ENCODE measurements at regions not wholly inside any gene's neighbourhood (a gene's known extent, or its start where the extent isn't known, plus 50 kb on each side); places are given as distances from the start of the nearest gene placed in this dataset.
A peak's percentile ranks its signal among the peaks of the same experiment; 100 is the strongest.

DNA sequence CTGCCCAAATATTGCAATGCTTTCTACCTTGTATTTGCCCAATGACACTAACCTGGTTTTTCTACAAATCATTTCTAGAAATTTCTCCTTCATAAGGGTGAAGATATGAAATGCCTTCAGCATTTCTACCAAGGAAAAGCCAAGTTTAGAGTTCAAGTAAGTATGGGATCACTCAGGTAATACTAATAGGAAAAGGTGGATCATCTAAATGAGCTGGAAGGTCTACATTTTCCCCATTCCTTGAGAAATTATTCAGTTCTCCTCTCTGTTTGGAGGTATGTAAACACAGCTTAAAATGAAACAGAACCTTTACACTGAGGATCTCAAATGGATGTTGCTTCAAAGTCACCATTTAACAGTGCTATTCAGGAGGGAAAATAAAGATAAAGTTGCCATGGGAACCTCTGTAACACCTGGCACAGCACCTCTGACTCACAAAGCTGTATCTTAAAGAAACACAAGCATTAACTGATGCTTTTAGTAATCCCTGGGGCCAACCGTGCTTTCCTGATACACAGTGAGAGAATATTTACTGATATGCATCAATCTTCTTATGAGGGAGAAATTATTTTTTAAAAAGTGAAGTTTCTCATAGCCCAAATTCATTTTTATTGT lies 161.3 kb downstream of the DRD1 start:
- no peak for DNase-seq

DNA sequence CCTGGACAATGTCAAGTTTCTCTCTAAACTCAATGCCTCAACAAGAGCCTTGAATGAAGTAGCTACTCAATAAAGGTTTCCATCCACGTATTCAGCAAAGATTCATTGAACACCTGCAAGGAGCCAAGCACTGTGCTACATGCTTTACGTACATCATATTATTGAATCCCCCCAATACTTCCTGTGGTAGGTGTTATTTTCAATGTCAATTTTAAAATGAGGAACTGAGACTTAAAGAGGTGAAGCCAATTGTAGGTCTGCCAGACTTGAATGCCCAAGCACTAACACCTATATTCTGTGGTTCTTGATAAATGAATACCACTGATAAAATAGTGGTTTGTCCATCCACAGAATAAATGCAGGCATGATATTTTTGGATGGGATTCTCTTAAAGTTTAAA lies 162.3 kb downstream of the DRD1 start:
- DNase-seq, result no peak

DNA sequence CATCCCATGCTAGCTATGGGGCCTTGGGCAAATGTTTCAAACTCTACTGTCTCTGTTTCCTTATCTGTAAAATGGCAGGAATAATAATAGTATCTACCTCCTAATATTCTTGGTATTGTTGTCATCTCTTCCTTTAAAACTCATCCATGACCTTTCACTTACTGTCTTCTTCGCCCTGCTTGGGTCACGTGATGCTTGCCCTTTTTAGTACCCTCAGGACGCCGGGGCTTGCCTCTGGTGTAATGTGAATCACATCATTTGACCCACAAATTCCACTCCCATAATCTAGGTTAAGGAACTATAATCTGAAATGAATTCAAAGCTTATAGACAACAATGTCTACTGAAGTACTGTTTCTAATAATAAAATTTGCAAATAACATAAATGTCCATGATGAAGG lies 162.7 kb downstream of the DRD1 start:
- no peak for DNase-seq

DNA sequence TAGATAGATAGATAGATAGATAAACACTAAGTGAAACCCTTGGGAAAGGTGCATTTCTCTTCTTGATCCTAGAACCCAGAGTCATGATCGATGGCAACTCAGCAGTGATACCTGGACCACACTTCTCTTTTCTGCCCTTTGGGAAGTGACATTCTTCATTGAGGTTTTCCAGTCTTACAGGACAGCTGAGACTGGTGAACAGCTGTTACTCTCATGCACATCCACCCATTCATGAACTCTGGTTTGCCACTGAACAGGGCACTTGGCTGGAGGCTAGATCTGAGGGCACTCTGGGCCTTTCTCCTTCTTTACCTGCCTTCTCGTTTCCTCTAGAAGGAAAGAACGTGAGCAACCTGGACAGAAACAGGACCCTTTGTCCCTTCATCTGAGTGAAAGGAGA lies 164.5 kb downstream of the DRD1 start:
- DNase-seq, result no peak

DNA sequence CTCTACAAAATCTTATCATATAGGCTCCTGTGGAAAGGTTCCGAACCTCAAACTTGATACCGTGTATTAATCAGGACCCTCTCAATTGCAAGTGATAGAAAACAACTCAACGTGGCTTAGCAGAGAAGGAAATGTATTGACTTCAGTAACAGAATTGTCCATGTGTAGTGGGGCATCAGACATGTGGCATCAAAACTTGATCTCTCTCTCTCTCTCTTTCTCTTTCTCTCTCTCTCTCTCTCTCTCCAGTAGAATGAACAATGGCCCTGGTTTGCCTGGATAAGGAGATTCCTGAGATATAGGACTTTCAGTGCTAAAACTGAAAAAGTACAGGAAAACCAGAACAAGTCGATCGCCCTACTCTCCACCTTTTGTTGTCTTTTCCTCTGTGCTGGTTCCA lies 168.2 kb downstream of the DRD1 start:
- no peak for DNase-seq

DNA sequence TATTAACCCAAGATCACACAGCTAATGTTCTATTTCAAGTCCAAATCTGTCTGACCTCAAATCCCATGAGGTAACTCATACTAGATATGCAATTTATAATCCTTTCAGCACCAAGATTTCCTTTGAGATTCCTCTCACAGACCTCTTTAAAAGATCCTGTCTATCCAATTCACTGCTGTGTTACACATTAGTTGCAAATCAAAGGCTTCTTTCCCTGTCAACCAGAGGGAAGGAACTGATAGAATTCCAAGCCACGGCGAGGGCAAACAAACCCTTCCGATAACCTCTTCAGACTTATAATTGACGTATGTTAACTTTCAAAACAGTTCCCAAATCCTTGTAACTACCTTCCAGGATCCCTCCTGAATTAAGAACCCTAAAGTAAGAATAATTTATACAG lies 168.9 kb downstream of the DRD1 start:
- no peak for DNase-seq

DNA sequence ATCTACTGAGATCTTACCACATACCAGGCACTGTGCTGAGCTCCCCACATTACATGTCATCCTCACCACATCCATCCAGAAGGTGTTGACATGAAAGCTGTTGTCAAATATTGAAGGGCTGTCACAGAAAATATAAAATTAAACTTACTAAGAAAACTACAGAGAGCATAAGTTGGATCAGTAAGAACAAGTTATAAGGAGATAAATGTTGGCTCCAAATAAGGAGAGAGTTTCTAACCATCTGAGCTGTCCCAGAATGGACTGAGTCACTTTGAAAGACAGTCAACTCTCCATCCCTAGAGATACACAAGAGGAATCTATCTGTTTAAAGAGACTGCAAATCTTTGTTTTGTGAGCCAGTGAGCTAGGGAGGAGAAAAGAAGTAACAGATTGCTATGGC lies 169.8 kb downstream of the DRD1 start:
- no peak for DNase-seq

GRCh38 chr5:175264406-175264805 lies 179.6 kb downstream of the DRD1 start:
- no peak for DNase-seq

GRCh38 chr5:175263776-175264175 lies 180.2 kb downstream of the DRD1 start:
- DNase-seq, result no peak

DNA sequence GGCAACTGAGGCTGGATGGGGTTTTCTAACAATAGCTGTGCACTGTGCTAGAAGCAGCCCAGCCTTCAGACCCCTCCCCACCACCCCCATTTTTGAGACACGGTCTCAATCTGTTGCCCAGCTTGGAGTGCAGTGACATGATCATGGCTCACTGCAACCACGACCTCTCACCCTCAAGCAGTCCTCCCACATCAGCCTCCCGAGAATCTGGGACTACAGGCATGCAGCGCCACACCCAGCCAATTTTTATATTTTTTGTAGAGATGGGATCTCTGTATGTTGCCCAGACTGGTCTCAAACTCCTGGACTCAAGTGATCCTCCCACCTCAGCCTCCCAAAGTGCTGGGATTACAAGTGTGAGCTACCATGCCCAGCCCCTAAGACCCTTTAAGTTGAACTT lies 182.5 kb downstream of the DRD1 start:
- DNase-seq, result no peak

GRCh38 chr5:175261037-175261436 lies 182.9 kb downstream of the DRD1 start:
- no peak for DNase-seq

DNA sequence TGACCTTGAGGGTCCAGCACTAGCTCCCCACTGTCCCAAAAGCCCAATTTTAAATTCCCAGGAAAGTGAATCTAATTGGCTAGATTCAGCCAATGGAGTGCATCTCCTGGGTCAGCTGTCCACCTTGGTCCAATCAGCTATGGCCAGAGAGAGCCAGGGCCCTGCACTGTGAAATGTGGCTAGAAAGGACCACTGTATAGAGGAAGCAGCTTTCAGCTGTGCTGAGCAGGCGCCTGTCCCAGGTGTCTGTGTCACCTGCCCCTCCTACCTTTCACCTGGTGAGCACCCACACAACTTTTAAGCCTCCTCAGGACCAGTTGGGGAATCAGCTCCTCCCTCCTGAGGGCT lies 186.2 kb downstream of the DRD1 start:
- DNase-seq, result no peak

DNA sequence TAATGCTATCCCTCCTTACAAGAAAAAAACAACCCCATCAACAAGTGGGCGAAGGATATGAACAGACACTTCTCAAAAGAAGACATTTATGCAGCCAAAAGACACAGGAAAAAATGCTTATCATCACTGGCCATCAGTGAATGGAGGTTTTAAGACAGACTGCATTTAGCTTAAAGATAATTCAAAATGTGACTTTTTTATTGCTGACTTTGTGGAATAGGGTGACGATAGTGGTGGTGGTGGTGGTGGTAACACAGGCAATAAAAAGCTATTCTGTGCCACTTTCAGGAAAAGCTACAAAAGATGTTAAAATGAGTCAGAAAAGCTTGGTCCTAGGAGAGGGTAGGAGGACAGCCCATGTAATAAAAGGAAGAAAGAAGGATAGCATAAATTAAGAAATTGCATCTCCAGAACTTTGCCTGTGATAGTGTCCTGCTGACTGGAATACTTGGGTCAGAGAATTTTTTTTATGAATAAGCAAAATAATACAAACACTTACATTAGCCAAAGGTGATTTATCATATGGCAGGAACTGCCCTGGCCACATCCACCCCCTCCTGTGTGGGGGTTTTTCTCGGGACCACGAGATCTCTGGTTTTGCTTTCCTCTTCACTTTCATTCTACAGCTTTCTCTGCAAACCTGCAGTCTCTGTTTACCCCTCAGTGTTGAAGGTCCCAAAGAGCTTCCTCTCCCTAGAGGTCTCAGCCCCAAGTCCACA lies 186.7 kb downstream of the DRD1 start:
- DNase-seq, result no peak

DNA sequence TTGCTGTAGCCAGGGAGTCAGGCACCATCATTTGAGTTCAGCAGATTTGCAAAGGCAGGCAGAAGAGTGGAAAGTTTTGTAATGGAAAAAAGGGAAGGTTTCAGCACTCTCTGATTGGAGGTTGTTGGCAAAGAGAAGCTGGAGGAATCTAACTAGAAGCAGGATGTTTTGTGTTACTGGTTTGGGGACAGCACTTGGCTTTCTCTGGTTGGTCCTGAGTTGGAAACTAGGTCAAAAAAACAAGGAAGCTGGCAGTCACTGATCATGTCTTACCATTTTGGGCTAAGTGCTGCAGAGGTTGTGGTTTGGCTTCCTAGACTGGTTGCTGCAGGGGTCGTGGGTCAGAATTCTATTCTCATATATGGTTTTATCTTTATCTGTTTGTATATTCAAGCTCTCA lies 189.8 kb downstream of the DRD1 start:
- no peak for DNase-seq

DNA sequence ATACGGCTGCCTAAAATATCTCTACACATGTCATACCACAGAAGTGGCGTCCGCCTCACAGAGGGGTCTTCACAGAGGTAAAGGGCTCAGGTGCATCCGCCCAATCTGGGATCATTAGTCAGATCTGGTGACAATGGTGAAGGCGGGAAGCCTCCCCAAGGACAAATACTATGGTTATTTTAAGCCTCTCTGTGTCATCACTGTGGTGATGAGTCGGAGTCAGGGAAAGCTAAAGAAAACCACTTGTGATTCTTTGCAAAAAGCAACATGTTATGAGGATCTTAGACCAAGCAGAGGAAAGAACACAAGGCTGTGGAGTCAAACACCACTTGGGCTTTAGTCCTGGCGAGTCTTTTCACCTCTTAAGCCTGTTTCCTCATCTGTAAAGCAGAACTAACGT lies 190.4 kb downstream of the DRD1 start:
- no peak for DNase-seq

- DNase-seq, result no peak
These were observed 191.7 kb downstream of the DRD1 start for GRCh38 chr5:175252234-175252805.

DNA sequence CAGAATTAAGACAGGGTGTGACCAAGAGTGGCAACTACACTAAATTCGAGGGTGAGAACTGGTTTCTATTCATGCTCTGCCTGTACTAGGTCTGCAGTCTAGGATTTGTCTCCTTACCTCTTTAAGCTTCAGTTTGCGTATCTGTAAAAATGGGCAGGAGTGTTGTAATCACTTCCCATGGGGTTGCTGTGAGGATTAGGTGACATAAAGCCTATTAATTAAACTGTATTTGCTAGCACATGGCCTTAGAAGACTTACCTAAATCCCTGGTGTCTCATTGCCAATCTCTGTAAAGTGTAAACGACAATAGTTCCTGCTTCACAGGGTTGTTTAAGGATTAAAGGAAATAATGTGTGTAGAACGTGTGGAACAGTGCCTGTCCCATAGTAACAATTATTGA lies 193.6 kb downstream of the DRD1 start:
- no peak for DNase-seq

DNA sequence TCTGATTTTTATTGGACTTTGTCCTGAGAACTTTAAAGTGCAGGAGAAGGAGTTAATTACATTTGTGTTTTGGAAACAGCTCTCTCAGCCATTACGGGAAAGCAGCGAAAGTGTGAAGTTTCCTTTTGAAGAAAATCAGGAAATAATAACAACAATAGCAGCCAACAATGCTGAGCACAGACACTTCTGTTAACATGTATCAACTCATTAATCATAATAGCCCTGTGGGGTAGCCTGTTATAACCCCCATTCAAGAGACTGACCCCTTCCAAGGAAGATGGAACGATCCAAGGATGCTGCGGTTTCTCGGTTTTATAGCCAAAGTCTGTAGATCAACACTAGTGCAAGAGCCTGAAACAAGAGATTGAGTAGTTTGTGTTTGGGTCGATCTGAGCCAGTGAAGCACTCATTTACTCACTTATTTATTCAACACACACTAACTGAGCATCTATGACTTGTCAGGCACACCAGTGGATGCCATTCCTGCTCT lies 195.5 kb downstream of the DRD1 start:
- DNase-seq, result no peak

DNA sequence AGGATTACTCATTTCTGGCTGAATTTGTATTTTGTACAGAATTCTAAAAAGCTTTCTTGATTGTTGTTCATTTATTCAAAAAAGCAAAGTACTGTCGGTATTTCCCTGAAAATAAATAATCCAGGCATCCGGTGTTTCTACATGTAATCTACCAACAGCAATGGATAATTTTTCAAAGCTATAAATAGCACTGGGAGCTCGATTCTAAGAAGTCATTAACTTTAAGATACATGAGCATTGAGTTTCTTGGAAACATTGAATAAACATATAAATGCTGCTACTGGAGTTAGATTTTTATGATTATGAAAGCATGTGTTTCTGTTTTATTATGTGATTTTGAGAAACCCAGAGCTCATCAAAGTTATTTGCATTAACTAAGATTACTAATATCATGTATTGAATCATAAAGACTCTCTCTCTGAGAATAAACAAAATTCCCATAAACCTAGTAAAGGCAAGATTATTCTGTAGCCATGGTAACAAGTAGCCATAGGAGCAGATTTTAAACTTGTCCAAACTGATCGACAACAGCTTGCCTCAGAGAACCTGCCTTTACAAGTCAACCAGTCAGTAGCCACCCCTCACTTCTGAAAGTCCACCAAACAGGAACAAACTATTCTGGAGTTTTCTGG lies 197.0 kb downstream of the DRD1 start:
- no peak for DNase-seq

- DNase-seq, result peak; percentile 7 to 18
These were observed 197.6 kb downstream of the DRD1 start for GRCh38 chr5:175246242-175246888.

- no peak for DNase-seq
These were observed 200.5 kb downstream of the DRD1 start for GRCh38 chr5:175243441-175243840.

- no peak for DNase-seq
These were observed 201.8 kb downstream of the DRD1 start for GRCh38 chr5:175242207-175242606.

- no peak for DNase-seq
These were observed 205.7 kb downstream of the DRD1 start for GRCh38 chr5:175238326-175238725.

DNA sequence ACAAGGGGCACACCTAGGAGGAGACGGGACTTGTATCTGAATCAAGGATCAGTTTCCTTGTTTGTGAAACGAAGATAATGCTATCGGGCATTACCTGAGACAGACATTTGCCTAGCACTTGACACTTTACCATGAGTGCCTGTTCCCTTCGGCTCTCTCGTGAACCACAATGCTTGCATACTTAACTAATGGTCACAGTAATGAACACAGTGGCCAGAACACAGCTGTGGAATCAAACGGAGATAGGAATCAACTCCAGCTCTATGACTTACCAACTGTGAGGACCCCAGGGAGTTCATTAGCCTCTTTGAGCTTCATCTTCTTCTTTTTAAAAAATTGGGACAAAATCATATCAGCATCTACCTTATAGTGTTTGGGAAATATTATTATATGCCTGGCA lies 207.8 kb downstream of the DRD1 start:
- no peak for DNase-seq

Data from stimulated activated CD4-positive, alpha-beta T cell treated with anti-CD3 and anti-CD28 coated beads, Interleukin-2, amount 100 ng/mL, for 48 hours (primary cell).